Testis (tissue), 2 donors: ENCODE measurements at regions not wholly inside any gene's neighbourhood (a gene's known extent, or its start where the extent isn't known, plus 50 kb on each side); places are given as distances from the start of the nearest gene placed in this dataset.

Experiments
- DNase-seq: peaks from one replicate; pipeline ENCODE4 v3.0.0-alpha.2; 2019
- H3K27ac ChIP-seq, 2 donors: fragments of 200-600 bp; sonication (generic); one replicate each; pipeline ENCODE4 v1.5.1; 2019
- H3K27me3 ChIP-seq: fragments of 200-600 bp; sonication (generic); one replicate; pipeline ENCODE4 v1.5.1; 2019
- H3K36me3 ChIP-seq: fragments of 200-600 bp; sonication (generic); one replicate; pipeline ENCODE4 v1.5.1; 2017; ENCODE audit warnings: low read depth; ENCODE audit errors: missing control alignments
- H3K4me1 ChIP-seq: fragments of 200-600 bp; sonication (generic); one replicate; pipeline ENCODE4 v1.5.1; 2019
- H3K4me3 ChIP-seq, 2 donors: fragments of 200-600 bp; sonication (generic); one replicate each; pipeline ENCODE4 v1.5.1; 2017 to 2019
- H3K9me3 ChIP-seq: fragments of 200-600 bp; sonication (generic); one replicate; pipeline ENCODE4 v1.5.1; 2017
- POLR2A ChIP-seq: fragments of 450-650 bp; IDR thresholded peaks from one replicate; pipeline ENCODE4 v1.6.1; 2017; ENCODE audit warnings: antibody characterized with exemption, mild to moderate bottlenecking, moderate library complexity
- WGBS, 2 donors: methylation state at CpG; one replicate each; pipeline ENCODE4 v1.1.5; 2018; 5-methylcytosine and 5-hydroxymethylcytosine counted together
- intact Hi-C: fragments of 100-400 bp; cut with DNase I; formaldehyde crosslinking; loops from one replicate; pipeline ENCODE4 v1.15.1; 2023; ENCODE audit warnings: low total_unique reads
- TF ChIP-seq, protein P1 (sequence below), 3 experiments: fragments of 450-650 bp in 2 of 3; fragments of 200-600 bp in 1 of 3; sonication (generic) in 1 of 3; IDR thresholded peaks; one replicate each; pipeline ENCODE4 v1.5.1; 2016 to 2019; ENCODE audit warnings: antibody characterized with exemption in 3 of 3, mild to moderate bottlenecking in 2 of 3, moderate library complexity in 1 of 3

DNA sequence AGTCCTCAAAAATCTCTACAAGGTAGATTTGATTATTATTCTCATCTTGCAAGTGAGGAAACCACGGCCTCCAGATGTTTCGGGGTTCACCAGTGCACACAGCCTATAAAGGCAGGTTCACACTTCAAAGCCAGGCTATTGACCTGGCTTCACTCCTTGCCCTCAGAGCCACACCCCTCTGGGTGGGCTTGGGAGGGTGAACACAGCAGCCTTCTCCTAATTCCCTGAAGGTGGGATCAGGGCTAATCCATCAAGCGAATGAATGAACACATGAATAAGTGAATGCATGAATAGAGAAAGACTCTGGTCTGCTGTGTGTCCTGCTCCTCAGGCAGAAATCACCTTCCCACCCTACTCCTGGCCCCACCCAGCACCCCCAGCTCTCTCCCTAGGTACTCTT, 139.0 kb downstream of the CYLD start:
- Histone ChIP-seq H3K27ac (no peak overlapping the region), H3K36me3 (no peaks in the 10 kb centered on the region), H3K4me3 (no peak overlapping the region), H3K9me3 (no peaks in the 10 kb centered on the region), H3K27me3 (no peaks in the 10 kb centered on the region), H3K4me1 (no peaks in the 10 kb centered on the region)
- no peak for TF ChIP-seq POLR2A
- TF ChIP-seq, protein P1, sequence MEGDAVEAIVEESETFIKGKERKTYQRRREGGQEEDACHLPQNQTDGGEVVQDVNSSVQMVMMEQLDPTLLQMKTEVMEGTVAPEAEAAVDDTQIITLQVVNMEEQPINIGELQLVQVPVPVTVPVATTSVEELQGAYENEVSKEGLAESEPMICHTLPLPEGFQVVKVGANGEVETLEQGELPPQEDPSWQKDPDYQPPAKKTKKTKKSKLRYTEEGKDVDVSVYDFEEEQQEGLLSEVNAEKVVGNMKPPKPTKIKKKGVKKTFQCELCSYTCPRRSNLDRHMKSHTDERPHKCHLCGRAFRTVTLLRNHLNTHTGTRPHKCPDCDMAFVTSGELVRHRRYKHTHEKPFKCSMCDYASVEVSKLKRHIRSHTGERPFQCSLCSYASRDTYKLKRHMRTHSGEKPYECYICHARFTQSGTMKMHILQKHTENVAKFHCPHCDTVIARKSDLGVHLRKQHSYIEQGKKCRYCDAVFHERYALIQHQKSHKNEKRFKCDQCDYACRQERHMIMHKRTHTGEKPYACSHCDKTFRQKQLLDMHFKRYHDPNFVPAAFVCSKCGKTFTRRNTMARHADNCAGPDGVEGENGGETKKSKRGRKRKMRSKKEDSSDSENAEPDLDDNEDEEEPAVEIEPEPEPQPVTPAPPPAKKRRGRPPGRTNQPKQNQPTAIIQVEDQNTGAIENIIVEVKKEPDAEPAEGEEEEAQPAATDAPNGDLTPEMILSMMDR (IDR thresholded peaks at IDR 0.05), result no peak
- intact Hi-C loops, result no loop called here
- no peak for DNase-seq
- WGBS, 2 donors, result 87 to 91% methylated on average over 3 of the region's 3 CpGs

DNA sequence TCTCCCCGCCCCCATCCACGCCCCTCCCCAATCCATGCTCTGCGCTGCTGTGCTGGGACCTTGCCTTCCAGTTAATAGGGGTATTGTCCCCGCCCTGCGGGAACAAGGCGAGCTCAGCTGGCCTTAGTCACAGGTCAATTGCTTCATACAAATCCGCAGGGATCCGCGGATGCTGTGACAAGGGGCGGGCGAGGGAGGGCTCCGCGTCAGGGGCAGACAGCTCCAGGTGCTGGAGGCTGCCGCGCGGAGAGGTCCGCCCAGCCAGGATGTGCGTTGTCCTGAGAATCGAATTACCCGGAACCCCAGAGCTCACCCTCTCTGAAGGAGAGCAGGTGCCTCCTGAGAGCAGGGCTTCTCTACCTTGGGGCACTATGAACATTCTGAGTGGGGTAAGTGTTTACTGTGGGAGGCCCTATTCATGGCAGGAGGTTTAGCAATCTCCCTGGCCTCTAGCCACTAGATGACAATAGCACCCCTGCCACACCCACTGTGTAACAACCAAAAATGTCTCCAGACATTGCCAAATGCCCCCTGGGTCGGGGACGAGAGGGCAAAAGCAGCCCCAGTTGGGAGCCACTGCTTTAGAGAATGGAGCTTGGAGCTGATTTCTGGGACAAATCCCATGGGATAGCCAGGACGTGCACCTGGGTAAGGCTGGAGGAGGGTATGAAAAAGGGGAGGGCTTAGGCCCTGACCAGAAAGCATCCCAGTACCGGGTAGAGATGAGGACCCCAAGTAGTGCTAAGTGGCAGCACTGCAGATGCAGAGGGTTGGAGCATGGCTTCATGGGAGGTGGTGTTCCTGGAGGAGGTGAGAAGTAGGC, 138.2 kb downstream of the CYLD start:
- Histone ChIP-seq H3K27ac (no peak overlapping the region), H3K36me3 (no peaks in the 10 kb centered on the region), H3K27me3 (no peaks in the 10 kb centered on the region), H3K4me1 (no peaks in the 10 kb centered on the region), H3K4me3 (no peak overlapping the region), H3K9me3 (no peaks in the 10 kb centered on the region)
- DNase-seq, result no peak
- intact Hi-C loops, result no loop called here
- TF ChIP-seq, protein P1 (IDR thresholded peaks at IDR 0.05), result no peak
- TF ChIP-seq POLR2A, result no peak
- 7 to 21% methylated on average over 23 to 24 of the region's 24 CpGs for WGBS, 2 donors

DNA sequence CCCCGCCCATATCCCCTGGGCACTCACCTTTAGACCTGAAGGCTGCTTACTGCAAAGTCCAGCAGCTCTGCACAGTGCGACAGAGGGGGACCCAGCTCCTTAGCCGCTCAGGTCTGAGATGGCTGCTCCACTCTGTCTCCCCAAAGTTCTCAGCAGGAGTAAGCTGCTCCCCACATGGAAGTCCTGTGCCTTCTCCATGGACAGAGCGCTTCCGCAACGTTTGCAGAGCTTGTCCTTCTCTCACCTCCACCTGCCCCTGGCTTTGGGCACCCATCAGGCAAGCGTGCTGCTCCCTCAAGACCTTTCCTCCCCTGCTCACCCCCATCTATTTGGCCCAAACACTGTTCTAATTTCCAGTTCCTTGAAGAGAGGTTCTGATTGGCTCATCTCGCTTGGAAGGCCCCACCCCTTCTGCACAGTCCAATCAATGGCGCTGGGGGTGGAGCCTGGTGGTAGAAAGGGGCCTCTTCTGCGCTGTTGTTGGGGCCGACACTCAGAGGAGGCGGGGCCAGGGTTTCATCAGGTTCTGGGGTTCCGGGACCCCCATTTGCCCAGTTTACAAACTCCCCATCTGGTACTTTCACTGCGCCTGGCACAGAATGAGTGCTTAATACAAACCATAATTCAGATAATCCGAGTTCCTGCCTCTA, 137.2 kb downstream of the CYLD start:
- intact Hi-C loops, result no loop called here
- no peaks in the 10 kb centered on the region for H3K27me3 ChIP-seq
- 50 to 71% methylated on average over 15 of the region's 15 CpGs for WGBS, 2 donors
- TF ChIP-seq POLR2A, result no peak
- TF ChIP-seq, protein P1 (IDR thresholded peaks at IDR 0.05), result no peak
- H3K9me3 ChIP-seq, result no peaks in the 10 kb centered on the region
- no peak overlapping the region for H3K4me3 ChIP-seq
- no peaks in the 10 kb centered on the region for H3K4me1 ChIP-seq
- H3K36me3 ChIP-seq, result no peaks in the 10 kb centered on the region
- no peak overlapping the region for H3K27ac ChIP-seq
- DNase-seq, result peak; percentile 63

DNA sequence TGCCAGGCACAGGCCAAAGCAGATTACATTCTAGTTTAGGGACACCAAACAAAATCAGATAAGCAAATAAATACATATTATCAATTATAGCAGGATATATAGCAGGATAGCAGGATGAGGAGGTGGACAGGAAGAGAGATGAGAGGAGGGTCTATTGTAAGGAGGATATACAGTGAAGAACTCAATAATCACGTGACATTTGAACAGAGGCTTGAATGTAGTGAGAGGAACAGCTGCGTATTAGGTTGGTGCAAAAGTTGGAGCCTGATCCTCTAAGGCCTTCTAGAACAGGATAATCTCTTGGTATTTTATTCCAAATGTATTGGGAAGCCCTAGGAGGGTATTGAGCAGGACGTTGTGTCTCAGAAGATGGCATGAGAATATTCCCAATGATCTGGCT, 136.7 kb downstream of the CYLD start:
- no peak for DNase-seq
- Histone ChIP-seq H3K36me3 (no peaks in the 10 kb centered on the region), H3K4me3 (no peak overlapping the region), H3K27me3 (no peaks in the 10 kb centered on the region), H3K27ac (no peak overlapping the region), H3K9me3 (no peaks in the 10 kb centered on the region), H3K4me1 (no peaks in the 10 kb centered on the region)
- 38 to 49% methylated on average over 3 of the region's 3 CpGs for WGBS, 2 donors
- no peak for TF ChIP-seq POLR2A
- TF ChIP-seq, protein P1 (IDR thresholded peaks at IDR 0.05), result no peak
- intact Hi-C loops, result no loop called here
